Activated CD4-positive, alpha-beta T cell treated with anti-CD3 and anti-CD28 coated beads, Interleukin-2, amount 10 ng/mL, durations not matched to agents 24 days and 14 days (primary cell): ENCODE measurements at regions not wholly inside any gene's neighbourhood (a gene's known extent, or its start where the extent isn't known, plus 50 kb on each side); places are given as distances from the start of the nearest gene placed in this dataset.
"Not testable (repeated sequence)": the region's sequence is repeated elsewhere in the genome, so short reads cannot be mapped to it uniquely, and the experiment has no call there.

ENCODE experiments used
- DNase-seq: peaks from one replicate; pipeline ENCODE4 v3.0.0; 2022
- H3K27ac Mint-ChIP-seq: one replicate; pipeline ENCODE4 v1.8.0; 2022; ENCODE audit warnings: mild to moderate bottlenecking, mixed read lengths
- H3K27me3 Mint-ChIP-seq: one replicate; pipeline ENCODE4 v1.8.0; 2022; ENCODE audit warnings: mixed read lengths
- H3K36me3 Mint-ChIP-seq: one replicate; pipeline ENCODE4 v1.8.0; 2022; ENCODE audit warnings: low read depth, mild to moderate bottlenecking, mixed read lengths
- H3K4me1 Mint-ChIP-seq: one replicate; pipeline ENCODE4 v1.8.0; 2021; ENCODE audit warnings: mixed read lengths
- H3K4me3 Mint-ChIP-seq: one replicate; pipeline ENCODE4 v1.8.0; 2022; ENCODE audit warnings: mild to moderate bottlenecking, moderate library complexity, mixed read lengths
- H3K9me3 Mint-ChIP-seq: one replicate; pipeline ENCODE4 v1.8.0; 2021; ENCODE audit warnings: mixed read lengths
- intact Hi-C: fragments of 100-400 bp; cut with micrococcal nuclease; formaldehyde crosslinking; loops from one replicate; pipeline ENCODE4 v1.15.1; 2023

DNA sequence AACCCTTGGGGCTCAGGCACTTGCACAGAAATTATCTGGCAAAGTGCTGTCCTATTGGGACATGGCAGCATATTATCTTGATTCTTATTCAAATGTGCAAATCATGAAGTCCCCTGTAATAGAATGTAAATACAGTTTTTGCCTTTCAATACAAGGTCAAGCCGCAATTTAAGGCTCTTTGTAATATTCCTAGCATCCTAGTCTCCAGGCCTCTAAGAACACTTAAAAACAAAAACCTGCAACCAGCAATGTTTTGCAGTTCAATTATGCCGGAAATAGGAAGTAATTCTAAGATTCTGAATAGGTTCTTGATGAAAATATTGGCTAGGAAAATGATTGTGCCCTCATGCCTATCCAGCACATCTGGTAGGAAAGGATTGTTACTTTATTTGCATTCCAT, 197.2 kb upstream of the IRAK1BP1 start:
- H3K9me3 Mint-ChIP-seq, result no peaks in the 10 kb centered on the region
- H3K4me3 Mint-ChIP-seq, result no peak overlapping the region
- intact Hi-C loops, result no loop called here
- no peaks in the 10 kb centered on the region for H3K4me1 Mint-ChIP-seq
- no peak for DNase-seq
- no peaks in the 10 kb centered on the region for H3K27me3 Mint-ChIP-seq
- no peak overlapping the region for H3K27ac Mint-ChIP-seq
- no peaks in the 10 kb centered on the region for H3K36me3 Mint-ChIP-seq

- H3K4me1 Mint-ChIP-seq, result no peaks in the 10 kb centered on the region
- no peak overlapping the region for H3K27ac Mint-ChIP-seq
- intact Hi-C loops, result no loop called here
- no peaks in the 10 kb centered on the region for H3K9me3 Mint-ChIP-seq
- no peak overlapping the region for H3K4me3 Mint-ChIP-seq
- no peaks in the 10 kb centered on the region for H3K27me3 Mint-ChIP-seq
- no peak for DNase-seq
- H3K36me3 Mint-ChIP-seq, result no peaks in the 10 kb centered on the region
Observed at GRCh38 chr6:78670802-78671201, 196.5 kb upstream of the IRAK1BP1 start.

DNA sequence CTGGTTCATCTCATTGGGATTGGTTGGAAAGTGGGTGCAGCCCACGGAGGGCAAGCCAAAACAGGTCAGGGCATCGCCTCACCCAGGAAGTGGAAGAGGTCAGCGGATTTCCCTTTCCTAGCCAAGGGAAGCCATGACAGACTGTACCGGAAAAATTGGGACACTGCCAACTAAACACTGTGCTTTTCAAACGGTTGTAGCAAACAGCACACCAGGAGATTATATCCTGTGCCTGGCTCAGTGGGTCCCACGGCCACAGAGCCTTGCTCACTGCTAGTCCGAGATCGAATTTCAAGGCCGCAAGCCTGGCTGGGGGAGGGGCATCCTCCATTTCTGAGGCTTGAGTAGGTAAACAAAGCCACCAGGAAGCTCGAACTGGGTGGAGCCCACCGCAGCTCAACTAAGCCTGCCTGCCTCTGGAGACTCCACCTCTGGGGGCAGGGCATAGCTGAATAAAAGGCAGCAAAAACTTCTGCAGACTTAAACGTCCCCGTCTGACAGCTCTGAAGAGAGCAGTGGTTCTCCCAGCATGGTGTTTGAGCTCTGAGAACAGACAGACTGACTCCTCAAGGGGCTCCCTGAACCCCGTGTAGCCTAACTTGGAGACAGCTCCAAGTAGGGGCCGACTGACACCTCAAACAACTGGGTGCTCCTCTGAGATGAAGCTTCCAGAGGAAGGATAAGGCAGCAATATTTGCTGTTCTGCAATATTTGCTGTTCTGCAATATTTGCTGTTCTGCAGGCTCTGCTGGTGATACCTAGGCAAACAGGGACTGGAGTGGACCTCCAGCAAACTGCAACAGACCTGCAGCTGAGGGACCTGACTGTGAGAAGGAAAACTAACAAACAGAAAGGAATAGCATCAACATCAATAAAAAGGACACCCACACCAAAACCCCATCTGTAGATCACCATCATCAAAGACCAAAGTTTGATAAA, 191.0 kb upstream of the IRAK1BP1 start:
- H3K27me3 Mint-ChIP-seq, intact Hi-C loops, H3K4me1 Mint-ChIP-seq, H3K27ac Mint-ChIP-seq, H3K4me3 Mint-ChIP-seq, H3K9me3 Mint-ChIP-seq, H3K36me3 Mint-ChIP-seq, DNase-seq: not testable (repeated sequence)

DNA sequence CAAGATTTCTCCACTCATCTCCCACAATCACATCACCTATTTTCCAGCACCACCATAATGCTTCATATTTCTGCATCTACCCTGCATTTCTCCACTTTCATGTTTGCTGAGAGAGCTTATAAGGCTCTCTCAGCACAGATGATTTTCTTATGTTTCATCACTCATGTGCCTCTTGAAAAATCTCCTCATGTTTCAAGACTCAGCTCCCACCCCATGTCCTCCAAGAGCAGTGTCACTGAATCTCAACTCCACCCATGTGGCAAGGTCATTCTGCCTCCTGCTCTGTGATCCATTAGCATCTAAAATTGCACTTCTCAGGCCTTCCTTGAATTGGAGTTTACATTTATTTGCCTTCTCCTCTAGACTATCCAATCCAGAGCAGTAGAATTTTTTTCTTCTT, 178.7 kb upstream of the IRAK1BP1 start:
- Mint-ChIP-seq H3K4me3 (no peak overlapping the region), H3K4me1 (no peaks in the 10 kb centered on the region), H3K36me3 (no peaks in the 10 kb centered on the region), H3K27ac (no peak overlapping the region), H3K9me3 (no peaks in the 10 kb centered on the region), H3K27me3 (no peaks in the 10 kb centered on the region)
- DNase-seq, result no peak
- intact Hi-C loops, result no loop called here

DNA sequence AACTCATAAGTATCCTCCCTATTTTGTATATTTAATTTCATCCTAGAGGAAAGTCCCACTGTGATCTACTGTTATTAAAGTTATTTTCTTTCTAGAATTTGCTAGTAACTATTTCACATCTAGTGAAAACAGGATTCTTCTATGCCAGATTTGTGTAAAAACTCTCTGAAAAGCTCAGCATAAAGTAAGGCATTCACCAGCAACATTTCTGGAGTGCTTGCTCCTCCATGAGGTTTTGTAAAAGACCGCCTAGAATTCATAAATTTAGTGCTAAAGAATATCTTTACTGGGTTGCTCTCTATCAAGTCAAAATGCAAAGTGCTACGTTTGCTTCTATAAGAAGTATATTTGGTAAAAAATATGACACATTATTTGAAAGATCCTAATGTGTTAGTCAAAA, 173.5 kb upstream of the IRAK1BP1 start:
- Mint-ChIP-seq H3K9me3 (peaks cover 8% of the 10 kb centered on the region), H3K27me3 (no peaks in the 10 kb centered on the region), H3K4me1 (no peaks in the 10 kb centered on the region), H3K27ac (no peak overlapping the region), H3K36me3 (no peaks in the 10 kb centered on the region), H3K4me3 (no peak overlapping the region)
- intact Hi-C loops, result no loop called here
- DNase-seq, result no peak

GRCh38 chr6:78694628-78695027, 172.7 kb upstream of the IRAK1BP1 start:
- H3K9me3 Mint-ChIP-seq, H3K27me3 Mint-ChIP-seq, H3K27ac Mint-ChIP-seq, H3K36me3 Mint-ChIP-seq, H3K4me1 Mint-ChIP-seq, intact Hi-C loops, DNase-seq, H3K4me3 Mint-ChIP-seq: not testable (repeated sequence)

- Mint-ChIP-seq H3K9me3 (peaks cover 8% of the 10 kb centered on the region), H3K27ac (no peak overlapping the region), H3K4me1 (no peaks in the 10 kb centered on the region), H3K27me3 (no peaks in the 10 kb centered on the region), H3K4me3 (no peak overlapping the region), H3K36me3 (no peaks in the 10 kb centered on the region)
- no peak for DNase-seq
- intact Hi-C loops, result no loop called here
Observed at GRCh38 chr6:78700991-78701390, 166.4 kb upstream of the IRAK1BP1 start.

GRCh38 chr6:78701407-78701806, 165.9 kb upstream of the IRAK1BP1 start:
- DNase-seq, result no peak
- Mint-ChIP-seq H3K27me3 (no peaks in the 10 kb centered on the region), H3K36me3 (no peaks in the 10 kb centered on the region), H3K27ac (no peak overlapping the region), H3K9me3 (peaks cover 8% of the 10 kb centered on the region), H3K4me3 (no peak overlapping the region), H3K4me1 (no peaks in the 10 kb centered on the region)
- intact Hi-C loops, result no loop called here

GRCh38 chr6:78709021-78709420, 158.3 kb upstream of the IRAK1BP1 start:
- DNase-seq, result no peak
- Mint-ChIP-seq H3K27me3 (no peaks in the 10 kb centered on the region), H3K36me3 (no peaks in the 10 kb centered on the region), H3K4me1 (no peaks in the 10 kb centered on the region), H3K9me3 (no peaks in the 10 kb centered on the region), H3K4me3 (no peak overlapping the region), H3K27ac (no peak overlapping the region)
- intact Hi-C loops, result no loop called here

GRCh38 chr6:78713564-78713963, 153.8 kb upstream of the IRAK1BP1 start:
- Mint-ChIP-seq H3K4me3 (no peak overlapping the region), H3K36me3 (no peaks in the 10 kb centered on the region), H3K27me3 (no peaks in the 10 kb centered on the region), H3K9me3 (no peaks in the 10 kb centered on the region), H3K27ac (no peak overlapping the region), H3K4me1 (no peaks in the 10 kb centered on the region)
- intact Hi-C loops, result no loop called here
- no peak for DNase-seq

DNA sequence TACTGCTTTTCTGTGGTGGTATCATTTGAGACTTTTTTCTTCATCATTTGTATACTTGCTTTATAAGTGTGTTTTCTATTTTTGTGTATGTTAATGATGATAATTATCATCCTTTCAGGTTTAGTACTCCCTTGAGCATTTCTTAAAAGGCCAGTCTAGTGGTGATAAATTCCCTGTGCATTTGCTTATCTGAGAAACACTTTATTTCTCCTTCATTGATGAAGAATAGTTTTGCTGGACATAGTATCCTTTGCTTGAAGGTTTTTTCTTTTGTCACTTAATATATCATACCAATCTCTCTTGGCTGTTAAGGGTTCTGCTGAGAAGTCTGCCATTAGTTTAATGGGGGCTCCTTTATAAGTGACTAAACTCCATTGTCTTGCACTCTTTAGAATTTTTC, 123.2 kb upstream of the IRAK1BP1 start:
- Mint-ChIP-seq H3K36me3 (no peaks in the 10 kb centered on the region), H3K27me3 (no peaks in the 10 kb centered on the region), H3K4me3 (no peak overlapping the region), H3K4me1 (no peaks in the 10 kb centered on the region), H3K9me3 (peaks cover 9% of the 10 kb centered on the region), H3K27ac (no peak overlapping the region)
- intact Hi-C loops, result no loop called here
- no peak for DNase-seq

DNA sequence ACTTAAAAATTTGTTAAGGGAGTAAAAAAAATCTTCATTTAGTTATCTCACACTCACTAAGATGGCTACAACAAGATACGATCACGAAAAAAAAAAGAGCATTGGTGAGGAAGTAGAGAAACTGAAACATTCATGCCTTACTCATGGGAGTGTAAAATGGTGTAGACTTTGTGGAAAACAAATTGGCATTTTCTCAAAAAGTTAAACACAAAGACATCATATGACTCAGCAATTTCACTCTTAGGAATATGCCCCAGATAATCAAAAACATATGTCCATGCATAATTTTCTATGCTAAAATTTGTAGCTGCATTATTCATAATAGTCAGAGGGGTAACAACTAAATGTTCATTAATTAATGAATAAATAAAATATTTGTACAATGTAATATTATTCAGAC, 120.9 kb upstream of the IRAK1BP1 start:
- DNase-seq, result no peak
- Mint-ChIP-seq H3K4me1 (no peaks in the 10 kb centered on the region), H3K4me3 (no peak overlapping the region), H3K27ac (no peak overlapping the region), H3K9me3 (peaks cover 7% of the 10 kb centered on the region), H3K36me3 (no peaks in the 10 kb centered on the region), H3K27me3 (no peaks in the 10 kb centered on the region)
- intact Hi-C loops, result no loop called here

- Mint-ChIP-seq H3K27me3 (no peaks in the 10 kb centered on the region), H3K4me3 (no peak overlapping the region), H3K27ac (no peak overlapping the region), H3K4me1 (no peaks in the 10 kb centered on the region), H3K9me3 (peaks cover 7% of the 10 kb centered on the region), H3K36me3 (no peaks in the 10 kb centered on the region)
- intact Hi-C loops, result no loop called here
- DNase-seq, result no peak
Observed at GRCh38 chr6:78749326-78749725, 118.0 kb upstream of the IRAK1BP1 start.

- DNase-seq, intact Hi-C loops, H3K4me1 Mint-ChIP-seq, H3K4me3 Mint-ChIP-seq, H3K36me3 Mint-ChIP-seq, H3K27me3 Mint-ChIP-seq, H3K27ac Mint-ChIP-seq: not testable (repeated sequence)
- H3K9me3 Mint-ChIP-seq, result peaks cover 15% of the 10 kb centered on the region
Observed at GRCh38 chr6:78758297-78758798, 109.0 kb upstream of the IRAK1BP1 start.

GRCh38 chr6:78768271-78768670, 99.1 kb upstream of the IRAK1BP1 start:
- Mint-ChIP-seq H3K4me3 (no peak overlapping the region), H3K9me3 (no peaks in the 10 kb centered on the region), H3K27me3 (no peaks in the 10 kb centered on the region), H3K27ac (no peak overlapping the region), H3K4me1 (no peaks in the 10 kb centered on the region), H3K36me3 (no peaks in the 10 kb centered on the region)
- intact Hi-C loops, result no loop called here
- DNase-seq, result no peak
